ENCODE measurements at regions not wholly inside any gene's neighbourhood (a gene's known extent, or its start where the extent isn't known, plus 50 kb on each side); places are given as distances from the start of the nearest gene placed in this dataset.

GRCh38 chr7:42987648-42988214, 55.6 kb downstream of the MRPL32 start:
- DNase-seq: no peak

- no peak for DNase-seq
Observed at GRCh38 chr7:42991024-42991423, 58.8 kb downstream of the MRPL32 start.

- no peak for DNase-seq
Observed at GRCh38 chr7:42991913-42992591, 59.9 kb downstream of the MRPL32 start.

GRCh38 chr7:42993038-42993437, 60.9 kb downstream of the MRPL32 start:
- no peak for DNase-seq

GRCh38 chr7:42994096-42994495, 61.9 kb downstream of the MRPL32 start:
- no peak for DNase-seq

- DNase-seq: no peak
Observed at GRCh38 chr7:42997611-42998010, 65.4 kb downstream of the MRPL32 start.

GRCh38 chr7:43004082-43004481, 71.9 kb downstream of the MRPL32 start:
- DNase-seq: no peak

- DNase-seq: no peak
Observed at GRCh38 chr7:43006008-43006407, 73.8 kb downstream of the MRPL32 start.

- no peak for DNase-seq
Observed at GRCh38 chr7:43010061-43010460, 77.9 kb downstream of the MRPL32 start.

- DNase-seq: no peak
Observed at GRCh38 chr7:43011879-43012278, 79.7 kb downstream of the MRPL32 start.

- no peak for DNase-seq
Observed at GRCh38 chr7:43014406-43014805, 82.2 kb downstream of the MRPL32 start.

GRCh38 chr7:43015301-43015700, 83.1 kb downstream of the MRPL32 start:
- DNase-seq: no peak

- DNase-seq: no peak
Observed at GRCh38 chr7:43018446-43018845, 86.3 kb downstream of the MRPL32 start.

GRCh38 chr7:43021431-43021830, 89.3 kb downstream of the MRPL32 start:
- no peak for DNase-seq

- no peak for DNase-seq
Observed at GRCh38 chr7:43022008-43022407, 89.8 kb downstream of the MRPL32 start.

- no peak for DNase-seq
Observed at GRCh38 chr7:43033369-43033768, 79.1 kb upstream of the HECW1 start.

GRCh38 chr7:43034535-43035002, 77.9 kb upstream of the HECW1 start:
- DNase-seq: no peak

GRCh38 chr7:43037531-43037930, 74.9 kb upstream of the HECW1 start:
- DNase-seq: no peak

- no peak for DNase-seq
Observed at GRCh38 chr7:43038254-43038653, 74.2 kb upstream of the HECW1 start.

- no peak for DNase-seq
Observed at GRCh38 chr7:43039346-43039745, 73.1 kb upstream of the HECW1 start.

GRCh38 chr7:43040461-43040860, 72.0 kb upstream of the HECW1 start:
- no peak for DNase-seq

GRCh38 chr7:43041105-43041504, 71.3 kb upstream of the HECW1 start:
- no peak for DNase-seq

GRCh38 chr7:43041724-43042123, 70.7 kb upstream of the HECW1 start:
- no peak for DNase-seq

- DNase-seq: no peak
Observed at GRCh38 chr7:43042302-43042701, 70.1 kb upstream of the HECW1 start.

- no peak for DNase-seq
Observed at GRCh38 chr7:43044511-43044910, 67.9 kb upstream of the HECW1 start.
